DMS153 (cell line): ENCODE measurements at regions not wholly inside any gene's neighbourhood (a gene's known extent, or its start where the extent isn't known, plus 50 kb on each side); places are given as distances from the start of the nearest gene placed in this dataset.

Experiments
- DNase-seq: peaks from one replicate; lab custom pipeline; 2025; lab: John Stamatoyannopoulos, UW

DNA sequence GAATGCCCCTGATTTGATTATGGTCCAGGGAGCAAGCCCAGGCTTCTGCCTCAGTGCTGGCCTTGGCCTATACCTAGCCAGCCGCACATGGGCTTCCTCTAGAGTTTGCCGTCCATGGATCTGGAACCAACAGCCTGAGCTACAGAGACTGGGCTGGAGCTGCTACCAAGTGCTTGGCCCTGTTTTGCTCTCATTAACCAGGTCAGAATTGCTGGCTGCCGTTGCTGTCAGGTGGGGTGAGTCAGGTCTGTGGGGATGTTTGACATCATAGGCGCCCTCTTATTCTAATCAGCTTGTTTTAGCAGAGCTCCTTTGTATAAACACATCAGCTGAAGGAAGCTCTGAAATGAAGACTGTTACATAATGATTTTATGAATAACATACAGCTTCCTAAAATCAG, 83.1 kb upstream of the PHACTR2 start:
- DNase-seq, result no peak

DNA sequence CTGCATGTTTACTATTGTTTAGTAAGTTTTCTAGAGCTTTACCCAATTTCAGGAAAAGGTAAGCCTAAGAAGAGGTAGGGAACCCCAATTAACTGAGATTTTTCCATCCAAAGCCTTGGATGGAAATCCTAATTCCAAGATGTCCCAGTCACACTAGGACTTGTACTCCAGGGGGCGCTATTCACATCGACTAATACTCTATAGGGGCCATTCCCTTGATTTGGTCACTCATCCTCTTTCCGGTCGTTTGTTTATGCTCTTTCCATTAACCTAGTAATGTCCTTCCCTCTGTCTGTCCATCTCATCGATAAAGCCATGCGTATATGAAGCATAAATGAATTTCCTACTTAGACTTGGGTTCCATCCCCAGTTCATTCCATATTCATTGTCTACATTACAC, 80.8 kb upstream of the FUCA2 start:
- no peak for DNase-seq

DNA sequence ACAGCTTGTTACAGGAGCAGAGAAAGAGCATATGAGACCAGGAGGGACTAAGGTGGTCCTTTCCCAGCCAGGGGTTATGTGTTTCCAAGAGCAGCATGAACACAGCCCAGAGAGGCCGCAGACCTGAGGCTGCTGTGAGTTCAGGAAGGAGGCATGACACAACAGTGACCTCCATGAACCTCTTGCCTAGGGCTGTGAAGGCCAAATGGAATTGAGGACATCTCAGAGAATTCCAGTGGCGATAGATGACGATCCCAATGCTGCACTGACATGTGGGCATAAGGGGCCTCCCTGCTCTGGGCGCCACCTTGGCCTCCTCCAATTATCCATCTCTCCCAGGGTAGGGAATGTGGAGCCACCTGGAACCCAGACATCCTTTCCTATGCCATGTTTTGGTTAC, 79.9 kb upstream of the FUCA2 start:
- DNase-seq, result no peak

DNA sequence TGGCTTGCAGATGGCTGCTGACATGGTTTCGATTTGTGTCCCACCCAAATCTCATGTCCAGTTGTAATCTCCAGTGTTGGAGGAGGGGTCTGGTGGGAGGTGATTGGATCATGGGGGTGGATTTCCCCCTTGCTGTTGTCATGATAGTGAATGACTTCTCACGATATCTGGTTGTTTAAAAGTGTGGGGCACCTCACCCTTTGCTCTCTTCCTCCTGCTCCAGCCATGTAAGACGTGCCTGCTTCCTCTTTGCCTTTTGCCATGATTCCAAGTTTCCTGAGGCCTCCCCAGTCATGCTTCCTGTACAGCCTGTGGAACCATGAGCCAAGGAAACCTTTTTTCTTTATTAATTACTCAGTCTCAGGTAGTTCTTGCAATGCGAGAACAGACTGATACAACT, 77.6 kb upstream of the FUCA2 start:
- DNase-seq, result no peak

DNA sequence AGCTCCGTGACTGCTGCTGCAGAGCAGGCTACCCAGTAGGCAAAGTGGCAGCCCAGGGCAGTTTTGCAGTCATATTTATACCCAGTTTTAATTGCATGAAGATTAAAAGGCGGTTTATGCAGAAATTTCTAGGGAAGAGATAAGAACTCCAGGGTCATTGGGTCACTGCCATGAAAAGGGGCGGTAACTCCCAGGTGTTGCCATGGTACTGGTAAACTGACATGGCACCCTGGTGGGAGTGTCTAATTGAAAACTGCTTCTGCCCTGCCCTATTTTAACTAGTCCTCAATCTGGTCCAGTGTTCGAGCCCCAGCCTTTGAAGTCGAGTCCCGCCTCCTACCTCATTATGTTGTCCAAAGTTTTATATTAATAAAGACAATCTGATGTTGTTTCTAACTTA, 75.0 kb upstream of the FUCA2 start:
- no peak for DNase-seq

DNA sequence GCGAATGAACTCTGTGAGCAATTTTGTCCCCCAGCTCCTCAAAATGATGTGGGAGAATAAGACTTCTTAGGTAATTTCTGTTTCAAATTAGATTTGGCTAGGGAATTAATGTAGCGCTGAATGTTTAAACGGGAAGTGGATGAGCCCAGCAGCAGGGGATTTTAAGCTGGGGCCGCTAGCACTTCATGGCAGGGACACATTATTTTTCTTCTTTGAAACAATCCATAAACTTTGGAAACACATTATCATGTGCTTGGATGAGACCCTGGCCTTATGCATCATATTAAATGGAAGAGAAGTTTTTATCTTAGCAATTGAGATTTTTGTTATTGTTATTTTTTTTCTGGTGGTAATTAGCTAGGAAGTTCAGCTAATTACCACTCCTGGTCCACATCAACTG, 74.2 kb upstream of the FUCA2 start:
- no peak for DNase-seq

DNA sequence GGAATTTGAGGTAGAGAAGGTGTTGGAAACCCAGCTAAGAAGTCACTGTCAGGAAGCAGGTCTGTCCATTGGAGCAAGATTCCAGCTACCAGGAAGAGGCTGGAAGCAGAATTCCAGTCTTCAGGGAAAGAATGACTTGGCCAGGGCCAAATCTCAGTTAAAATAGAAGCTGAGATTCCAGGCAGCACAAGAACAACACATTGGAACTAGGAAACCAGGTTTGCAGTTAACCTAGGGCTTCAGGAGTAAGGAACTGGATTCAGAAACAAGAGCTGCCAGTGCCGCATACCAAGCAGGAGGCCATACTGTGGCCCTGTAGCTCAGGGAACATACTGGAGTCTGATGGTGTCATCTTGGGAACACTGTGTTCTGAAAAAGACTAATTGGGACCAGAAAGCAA, 73.7 kb upstream of the FUCA2 start:
- no peak for DNase-seq

DNA sequence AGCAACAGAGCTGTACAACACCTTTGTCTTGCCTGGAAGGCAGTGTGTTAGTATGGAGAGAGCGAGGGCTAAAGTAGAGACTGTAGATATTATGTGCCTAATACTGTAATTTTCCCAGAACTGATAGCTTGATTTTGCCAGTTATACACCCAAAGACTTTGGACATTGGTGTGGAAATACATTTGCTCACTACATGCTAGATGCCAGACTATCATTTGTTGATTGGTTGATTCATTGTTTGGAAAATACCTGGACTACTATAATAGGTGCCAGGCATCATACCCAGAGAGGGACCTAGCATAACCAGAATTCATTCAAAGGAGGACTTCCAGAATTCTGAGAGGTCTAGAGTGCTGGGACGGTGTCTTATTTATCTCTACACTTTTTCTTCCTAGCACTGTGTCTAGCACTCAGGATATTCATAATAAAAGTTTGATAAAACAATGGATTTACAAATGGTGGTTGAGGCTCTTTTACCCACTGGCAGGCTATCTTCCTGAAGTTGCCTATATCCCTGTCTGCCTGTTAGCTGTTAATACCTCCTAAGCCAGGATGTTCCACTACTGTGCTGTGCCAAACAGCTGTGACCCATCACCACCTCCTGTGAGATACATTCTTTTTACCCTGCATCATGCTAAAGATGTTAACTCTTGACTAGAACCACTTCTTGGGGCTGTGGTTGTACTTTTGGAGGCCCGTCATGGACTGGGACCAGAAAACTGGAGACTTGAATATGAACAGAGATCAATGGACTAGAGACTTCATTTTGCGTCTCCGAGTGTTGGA, 72.2 kb upstream of the FUCA2 start:
- DNase-seq, result no peak

DNA sequence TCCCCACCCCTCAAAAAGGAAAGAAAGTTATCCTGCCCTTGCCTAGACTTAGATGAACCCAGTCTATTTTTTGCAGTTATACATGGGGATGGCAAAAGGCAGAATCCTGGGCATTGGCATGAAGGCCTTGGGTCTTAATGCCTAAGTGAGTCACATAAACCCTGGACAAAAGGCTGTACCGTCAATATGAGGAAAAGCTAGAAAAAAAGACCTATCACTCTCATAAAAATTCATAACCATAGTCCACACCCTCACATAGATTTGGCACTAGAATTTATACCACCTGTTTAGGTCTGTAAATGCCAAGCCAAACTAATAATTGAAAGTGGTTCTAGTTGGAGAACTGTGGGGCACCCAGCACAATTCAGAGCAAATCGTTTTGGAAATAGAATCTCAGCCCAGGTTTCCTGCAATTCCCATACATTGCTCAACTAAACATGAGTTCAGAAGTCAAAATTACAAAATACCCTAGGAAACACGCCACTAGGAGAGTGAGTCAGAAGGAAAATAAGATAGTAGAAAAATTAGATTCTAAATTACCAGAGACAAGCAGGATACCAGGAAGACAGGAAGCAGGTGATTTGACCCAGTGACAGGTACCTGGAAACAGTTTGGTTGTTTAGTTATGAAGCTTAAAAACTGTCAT, 70.4 kb upstream of the FUCA2 start:
- DNase-seq, result no peak

DNA sequence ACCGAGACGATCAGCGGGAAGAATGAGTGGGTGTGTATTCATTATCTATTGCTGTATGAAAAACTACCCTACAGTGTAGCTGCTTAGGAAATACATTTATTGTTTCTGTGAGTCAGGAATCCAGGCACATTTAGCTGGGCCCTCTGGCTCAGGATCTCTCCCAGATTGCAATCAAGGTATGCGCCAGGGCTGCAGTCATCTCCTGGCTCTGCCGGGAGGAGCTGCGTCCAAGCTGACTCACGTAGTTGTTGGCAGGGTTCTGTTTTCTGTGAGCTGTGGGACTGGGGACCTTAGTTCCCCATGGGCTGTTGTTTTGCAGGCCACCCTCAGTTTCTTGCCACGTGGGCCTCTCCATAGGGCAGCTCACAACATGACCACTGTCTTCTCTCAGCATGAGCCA, 68.2 kb upstream of the FUCA2 start:
- no peak for DNase-seq

DNA sequence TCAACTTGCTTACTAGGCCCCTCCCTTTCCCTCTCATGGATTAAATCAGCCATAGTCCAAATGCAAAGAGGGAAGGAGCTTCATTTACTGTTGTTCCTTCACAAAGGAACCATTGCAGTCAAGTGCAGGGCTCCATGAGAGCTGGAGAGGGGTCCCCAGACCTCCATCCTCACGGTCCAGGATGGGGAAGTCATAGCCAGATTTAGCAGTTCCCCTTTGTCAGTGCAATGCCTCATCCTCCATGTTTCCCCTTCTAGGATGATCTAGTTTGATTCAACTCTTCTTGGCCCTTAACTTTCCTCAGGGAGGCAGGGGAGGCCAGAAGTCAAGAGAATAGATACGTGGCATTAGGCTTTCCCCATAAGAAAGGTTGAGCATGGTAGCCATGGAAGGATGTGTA, 66.5 kb upstream of the FUCA2 start:
- no peak for DNase-seq

DNA sequence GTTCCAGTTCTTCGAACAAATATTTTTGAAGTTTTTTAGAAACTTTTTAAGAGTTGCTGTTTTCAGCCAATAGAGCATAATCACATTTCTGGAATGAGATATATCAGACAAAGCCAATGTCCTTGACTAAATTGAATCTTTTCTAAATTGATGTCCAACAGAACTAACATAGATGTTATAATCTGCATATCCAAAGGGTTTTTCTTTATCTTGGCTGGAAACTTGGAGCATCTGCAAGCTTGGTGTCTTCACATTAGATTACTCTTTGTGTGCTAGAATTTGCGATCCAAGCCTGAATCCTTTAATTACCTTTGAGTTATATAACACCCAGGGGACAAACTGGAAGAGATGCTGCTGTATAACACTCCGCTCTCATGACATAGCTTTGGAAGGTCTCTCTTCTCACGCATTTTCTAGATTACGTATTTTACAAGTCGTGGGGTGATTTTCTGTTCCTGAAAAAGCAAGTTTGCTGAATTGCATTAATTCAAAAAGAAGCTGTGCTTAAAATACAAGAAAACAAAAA, 64.4 kb upstream of the FUCA2 start:
- DNase-seq, result no peak

DNA sequence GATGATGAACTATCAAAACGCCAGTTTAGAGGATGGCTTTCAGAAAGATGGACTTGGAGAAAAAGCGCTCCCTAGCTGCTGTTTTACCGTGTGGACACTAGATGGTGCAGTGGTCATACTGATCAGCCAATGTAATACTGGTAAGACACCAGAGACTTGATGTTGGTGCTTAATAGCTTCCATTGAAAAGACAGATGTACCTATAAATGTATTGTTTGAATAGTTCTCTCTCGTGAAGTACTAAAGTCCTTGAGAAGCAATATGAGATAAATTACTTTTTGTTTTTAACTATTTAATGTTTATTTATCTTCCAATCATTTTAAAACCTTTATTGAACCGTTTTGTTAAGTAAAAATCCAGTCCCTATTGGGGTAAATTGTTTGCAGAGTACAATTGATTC, 63.9 kb upstream of the FUCA2 start:
- DNase-seq, result peak; percentile 65

DNA sequence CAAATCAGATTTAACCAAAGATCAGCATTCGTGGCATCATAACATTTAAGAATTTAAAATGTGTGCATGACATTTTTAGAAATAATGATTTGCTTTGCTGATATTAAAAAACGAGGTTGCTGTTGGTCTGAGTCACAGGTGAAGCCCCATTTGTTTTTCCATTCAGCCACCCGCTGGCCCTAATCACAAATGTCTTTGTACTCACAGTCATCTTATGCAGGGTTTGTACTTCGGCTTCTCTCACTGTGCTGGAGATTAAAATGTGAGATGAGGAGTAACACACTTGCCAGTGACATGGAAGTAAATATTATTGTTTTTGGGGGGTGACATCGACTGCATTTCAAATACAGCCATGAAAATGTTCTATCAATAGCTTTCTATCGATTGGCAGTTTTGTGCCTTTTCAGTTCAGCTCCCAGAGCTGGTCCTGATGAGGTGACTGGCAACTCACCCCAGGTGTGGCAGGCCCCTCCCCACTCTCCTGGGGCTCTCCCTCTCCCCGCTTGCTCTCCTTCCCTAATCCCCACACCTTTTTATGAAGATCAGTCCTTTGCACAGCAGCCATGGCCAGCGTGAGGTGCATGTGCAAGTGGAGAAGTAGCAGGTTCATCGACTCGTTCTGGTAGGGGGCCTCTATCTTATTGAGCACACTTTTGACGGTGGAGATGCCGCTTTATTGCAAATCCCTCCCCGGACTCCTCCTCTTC, 58.8 kb upstream of the FUCA2 start:
- DNase-seq, result no peak

DNA sequence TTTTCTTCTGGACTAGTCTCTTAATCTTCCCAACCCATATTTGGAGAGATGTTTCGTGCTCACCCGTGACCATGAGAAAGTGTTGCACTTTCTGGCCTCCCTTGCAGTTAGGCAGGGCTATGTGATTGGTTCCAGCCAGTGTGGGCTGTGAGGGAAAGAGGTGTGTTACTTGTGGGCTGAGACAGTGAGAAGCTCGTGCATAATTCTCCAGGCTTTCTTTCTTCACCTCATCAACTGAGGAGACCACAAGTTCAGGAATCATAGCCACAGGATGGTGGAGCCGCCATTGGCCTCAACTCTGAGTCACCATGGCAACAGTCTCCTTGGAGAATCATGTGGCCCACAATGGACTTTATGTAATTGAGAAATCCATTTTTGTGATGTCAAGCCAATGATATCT, 57.5 kb upstream of the FUCA2 start:
- DNase-seq, result no peak

DNA sequence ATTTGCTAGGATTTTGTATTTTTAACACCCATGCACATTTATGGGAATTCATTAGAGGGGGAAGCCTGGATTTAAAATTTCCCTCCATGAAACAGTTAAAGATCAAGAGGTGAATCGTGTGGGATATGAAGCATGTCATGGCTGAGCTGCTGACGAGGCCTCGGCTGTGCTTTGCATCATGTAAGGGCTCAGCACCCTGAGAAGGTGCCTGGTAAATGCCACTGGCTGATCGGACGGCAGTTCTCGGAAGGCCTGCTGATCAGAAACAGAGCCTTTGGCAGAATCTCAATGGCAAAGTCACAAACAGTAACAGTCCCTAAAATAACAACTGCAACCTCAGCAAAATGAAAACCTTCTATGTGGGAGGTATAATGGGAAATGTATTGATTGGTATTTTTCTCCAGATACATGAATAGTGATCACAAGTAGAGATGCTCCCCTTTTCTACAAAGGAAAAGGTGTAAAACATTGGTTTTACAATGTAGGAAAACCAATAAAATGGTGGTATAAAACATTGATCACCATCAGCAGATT, 53.0 kb upstream of the FUCA2 start:
- no peak for DNase-seq

DNA sequence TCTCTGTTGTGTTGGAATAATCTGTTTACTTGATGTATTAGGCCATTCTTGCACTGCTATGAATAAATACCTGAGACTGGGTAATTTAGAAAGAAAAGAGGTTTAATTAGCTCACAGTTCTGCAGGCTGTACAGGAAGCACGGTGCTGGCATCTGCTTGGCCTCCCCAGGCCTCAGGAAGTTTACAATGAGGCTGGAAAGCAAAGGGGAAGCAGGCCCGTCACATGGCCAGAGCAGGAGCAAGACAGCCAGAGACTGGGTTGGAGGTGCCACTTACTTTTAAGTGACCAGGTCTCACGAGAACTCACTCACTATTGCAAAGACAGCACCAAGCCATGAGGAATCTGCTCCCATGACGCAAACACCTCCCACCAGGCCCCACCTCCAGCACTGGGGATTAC, 50.6 kb upstream of the FUCA2 start:
- DNase-seq, result no peak
